ENCODE measurements at regions not wholly inside any gene's neighbourhood (a gene's known extent, or its start where the extent isn't known, plus 50 kb on each side); places are given as distances from the start of the nearest gene placed in this dataset.
A peak's percentile ranks its signal among the peaks of the same experiment; 100 is the strongest.
"Not testable (repeated sequence)": the region's sequence is repeated elsewhere in the genome, so short reads cannot be mapped to it uniquely, and the experiment has no call there.

DNA sequence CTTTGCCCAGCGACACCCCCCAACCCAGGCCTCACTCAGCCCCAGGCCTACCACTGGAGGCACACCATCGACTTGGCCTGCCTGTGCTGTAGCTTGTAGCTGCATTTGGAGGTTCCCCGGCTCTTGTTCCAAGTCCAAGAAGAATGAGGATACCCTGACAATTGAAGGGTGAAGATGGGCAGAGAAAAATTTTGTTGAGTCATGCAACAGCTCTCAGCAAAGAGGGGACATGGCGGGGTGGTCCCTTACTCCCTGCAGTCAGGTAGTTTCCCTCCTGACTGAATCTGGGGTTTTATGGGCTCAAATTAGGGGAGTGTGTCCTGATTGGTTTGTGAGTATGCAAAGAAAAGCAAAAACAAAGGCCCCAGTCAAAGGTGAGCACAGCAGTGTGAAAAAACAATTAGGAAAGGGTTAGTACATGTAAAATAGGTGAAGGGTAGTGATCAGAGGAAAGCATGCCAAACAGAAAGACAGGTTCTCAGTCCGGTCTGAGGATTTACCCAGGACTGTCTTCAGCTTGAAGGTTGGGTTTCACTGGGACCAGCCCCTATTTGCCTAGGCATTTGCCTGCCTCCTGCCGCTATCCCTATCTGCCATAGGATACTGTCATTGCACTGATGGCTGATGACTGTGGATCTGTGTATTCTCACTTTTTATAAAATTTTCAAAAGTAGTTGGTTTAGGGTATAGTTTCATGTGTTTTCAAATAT lies 316.4 kb upstream of the RND3 start:
- DNase-seq (ENCODE audit: low read depth) = no peak
- no peak for TF ChIP-seq CTCF (conservative IDR thresholded peaks at IDR 0.05; ENCODE audit: low read length)
- H3K4me3 ChIP-seq (ENCODE audit: low read length) = no peak overlapping the region

- no peak for TF ChIP-seq CTCF (conservative IDR thresholded peaks at IDR 0.05; ENCODE audit: low read length)
- DNase-seq (ENCODE audit: low read depth) = no peak
- H3K4me3 ChIP-seq (ENCODE audit: low read length) = no peak overlapping the region
Observed at GRCh38 chr2:150802635-150803034, 315.2 kb upstream of the RND3 start.

- not testable (repeated sequence) for H3K4me3 ChIP-seq (ENCODE audit: low read length); DNase-seq (ENCODE audit: low read depth)
Observed at GRCh38 chr2:150796236-150796635, 308.8 kb upstream of the RND3 start.

DNA sequence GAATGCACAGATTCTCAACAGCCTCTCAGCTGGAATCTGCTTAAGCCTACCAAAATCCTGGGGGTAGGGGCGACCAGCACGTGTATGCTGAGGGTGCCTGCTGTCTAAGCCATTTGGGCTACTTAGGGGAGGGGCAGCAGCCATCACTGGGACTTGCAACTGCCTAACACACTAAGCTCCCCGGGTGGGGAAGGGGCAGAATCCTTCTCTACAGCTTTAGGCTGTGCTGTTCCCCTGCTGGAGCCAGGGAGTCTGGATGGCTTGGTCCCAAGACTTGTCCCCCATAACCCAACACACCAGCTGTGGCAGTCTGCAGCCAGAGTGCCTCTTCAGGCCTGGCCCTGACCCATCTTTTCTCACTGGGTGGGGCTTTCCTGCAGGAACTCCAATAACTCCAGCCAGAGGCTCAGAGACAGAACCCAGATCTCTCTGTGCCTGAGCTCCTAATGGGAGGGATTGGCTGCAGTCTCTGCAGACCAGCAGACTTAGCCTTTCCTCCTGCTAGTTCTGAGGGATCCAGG lies 305.4 kb upstream of the RND3 start:
- no peak for DNase-seq (ENCODE audit: low read depth)
- no peak for TF ChIP-seq CTCF (conservative IDR thresholded peaks at IDR 0.05; ENCODE audit: low read length)
- no peak overlapping the region for H3K4me3 ChIP-seq (ENCODE audit: low read length)

- no peak for TF ChIP-seq CTCF (conservative IDR thresholded peaks at IDR 0.05; ENCODE audit: low read length)
- DNase-seq (ENCODE audit: low read depth) = no peak
- H3K4me3 ChIP-seq (ENCODE audit: low read length) = no peak overlapping the region
Observed at GRCh38 chr2:150791567-150791966, 304.1 kb upstream of the RND3 start.

DNA sequence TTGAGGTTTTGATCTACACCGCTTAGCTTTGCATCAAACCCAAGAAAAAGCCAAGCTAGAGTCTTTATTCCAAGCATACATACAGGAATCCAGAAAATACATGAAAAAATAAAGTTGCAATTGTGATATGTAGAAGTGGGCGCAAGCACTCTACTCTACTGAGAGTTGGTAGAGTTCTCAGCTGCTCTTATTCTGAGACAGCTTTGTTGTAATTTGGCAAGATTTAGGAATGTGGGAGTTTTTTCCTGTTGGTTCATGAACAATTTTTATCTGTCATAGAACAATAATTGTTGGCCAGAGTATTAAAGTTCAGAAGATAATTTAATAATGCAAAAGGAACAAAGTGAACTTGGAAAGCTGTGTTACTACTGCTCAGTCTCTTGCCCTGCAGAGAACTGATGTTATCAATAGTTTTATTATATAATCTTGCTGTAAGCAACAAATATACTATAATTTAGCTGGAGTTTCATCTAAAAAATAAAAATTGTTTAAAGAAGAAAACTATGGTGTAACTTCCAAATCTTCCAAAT lies 302.0 kb upstream of the RND3 start:
- no peak for DNase-seq (ENCODE audit: low read depth)
- no peak for TF ChIP-seq CTCF (conservative IDR thresholded peaks at IDR 0.05; ENCODE audit: low read length)
- H3K4me3 ChIP-seq (ENCODE audit: low read length) = no peak overlapping the region

DNA sequence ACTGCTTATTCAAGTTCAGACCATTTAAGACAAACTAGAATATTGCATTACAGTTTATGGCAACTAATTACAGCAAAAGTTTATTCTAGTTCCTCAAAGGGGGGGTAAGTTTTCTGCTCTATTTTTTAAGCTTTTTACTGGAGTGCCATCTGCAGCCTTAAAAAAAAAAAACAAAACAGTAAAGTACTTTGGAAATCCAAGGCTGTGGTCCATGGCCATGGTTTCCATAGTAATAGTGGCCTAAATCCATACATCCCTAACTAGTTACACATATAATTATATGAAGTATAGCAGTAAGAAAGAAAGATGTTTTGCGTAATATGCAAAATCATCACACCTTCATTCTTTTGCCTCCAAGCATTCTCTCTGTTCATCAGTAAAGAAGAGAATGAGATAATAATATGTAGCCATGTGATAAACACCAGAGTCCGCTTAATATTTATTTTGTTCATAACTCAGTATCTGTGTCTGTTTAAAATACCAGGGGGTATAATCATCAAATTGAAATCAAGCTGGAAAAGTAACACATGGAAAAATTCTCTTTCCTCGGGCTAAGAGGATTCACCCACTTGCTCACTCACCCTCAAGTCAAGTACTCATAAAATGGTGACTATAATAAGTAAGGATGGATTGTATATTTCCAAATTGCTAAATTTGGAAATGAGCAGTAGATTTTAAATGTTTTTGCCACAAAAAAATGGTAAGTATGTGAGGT lies 301.1 kb upstream of the RND3 start:
- no peak overlapping the region for H3K4me3 ChIP-seq (ENCODE audit: low read length)
- TF ChIP-seq CTCF (conservative IDR thresholded peaks at IDR 0.05; ENCODE audit: low read length) = no peak
- DNase-seq (ENCODE audit: low read depth) = peak; percentile 35

Measured in AG10803 (cell line).